IMR-90 (cell line): ENCODE measurements at regions not wholly inside any gene's neighbourhood (a gene's known extent, or its start where the extent isn't known, plus 50 kb on each side); places are given as distances from the start of the nearest gene placed in this dataset.

Source experiments
- ATAC-seq: fragments of 200-7000 bp; cut with Tn5 transposase; 2 replicates; pipeline ENCODE4 v1.9.1; 2020; ENCODE audit warnings: low read depth, mild to moderate bottlenecking, moderate library complexity
- BruUV-seq: library from RNA; stranded (reverse); fragments of 400-500 nt; replicated peaks from 2 replicates; lab custom pipeline; 2021; lab: Mats Ljungman, UMichigan
- CTCF ChIA-PET: fragments of 300-600 bp; formaldehyde crosslinking; extraction: SDS; loops from one replicate; lab custom pipeline; 2021; ENCODE audit warnings: antibody characterized with exemption; lab: Yijun Ruan, JAX
- POLR2A ChIA-PET: fragments of 300-600 bp; sonication (Branson Sonifier 250); formaldehyde crosslinking; loops from one replicate; lab custom pipeline; 2022; ENCODE audit warnings: antibody characterized with exemption; ENCODE audit not compliant: unreplicated experiment; lab: Charles Lee
- DNase-seq: peaks from one replicate; pipeline ENCODE4 v3.0.0; 2013
- H2AFZ ChIP-seq: replicated peaks from 2 replicates; pipeline ENCODE3; 2013; ENCODE audit warnings: low read length, mild to moderate bottlenecking; ENCODE audit not compliant: poor library complexity
- H2AK5ac ChIP-seq: 2 replicates; pipeline ENCODE4 v1.6.1; 2013; ENCODE audit warnings: low read depth, low read length, inconsistent platforms
- H2AK9ac ChIP-seq: replicated peaks from 2 replicates; pipeline ENCODE3; 2013; ENCODE audit warnings: mild to moderate bottlenecking, low read depth, low read length, moderate library complexity; ENCODE audit not compliant: poor library complexity
- H2BK120ac ChIP-seq: 2 replicates; pipeline ENCODE4 v1.6.1; 2013; ENCODE audit warnings: low read depth, low read length, inconsistent platforms
- H2BK15ac ChIP-seq: 3 replicates; pipeline ENCODE4 v1.6.1; 2013; ENCODE audit warnings: low read depth, low read length, inconsistent platforms
- H2BK20ac ChIP-seq: 2 replicates; pipeline ENCODE4 v1.6.1; 2013; ENCODE audit warnings: low read depth, mild to moderate bottlenecking, inconsistent platforms, low read length, moderate library complexity
- H2BK5ac ChIP-seq: 2 replicates; pipeline ENCODE4 v1.6.1; 2013; ENCODE audit warnings: mild to moderate bottlenecking, low read depth, low read length, inconsistent platforms; ENCODE audit not compliant: poor library complexity, severe bottlenecking
- H3K14ac ChIP-seq: replicated peaks from 2 replicates; pipeline ENCODE4 v1.6.1; 2013; ENCODE audit warnings: low read depth, low read length, inconsistent platforms
- H3K18ac ChIP-seq: 2 replicates; pipeline ENCODE4 v1.6.1; 2013; ENCODE audit warnings: low read depth, low read length, control low read depth
- H3K23ac ChIP-seq: 2 replicates; pipeline ENCODE4 v1.6.1; 2013; ENCODE audit warnings: low read depth, low read length, inconsistent platforms
- H3K27ac ChIP-seq: 2 replicates; pipeline ENCODE4 v1.5.1; 2013; ENCODE audit warnings: mild to moderate bottlenecking, control low read depth, low read length; ENCODE audit not compliant: insufficient read depth
- H3K27me3 ChIP-seq: 2 replicates; pipeline ENCODE4 v1.6.1; 2013; ENCODE audit warnings: low read length; ENCODE audit not compliant: control insufficient read depth, insufficient read depth
- H3K36me3 ChIP-seq: 2 replicates; pipeline ENCODE4 v1.6.1; 2013; ENCODE audit warnings: low read length, mixed read lengths; ENCODE audit not compliant: control insufficient read depth, insufficient read depth
- H3K4ac ChIP-seq: 2 replicates; pipeline ENCODE4 v1.6.1; 2013; ENCODE audit warnings: low read depth, low read length, inconsistent platforms
- H3K4me1 ChIP-seq: 2 replicates; pipeline ENCODE4 v1.6.1; 2013; ENCODE audit warnings: low read length, mixed read lengths; ENCODE audit not compliant: control insufficient read depth, insufficient read depth
- H3K4me2 ChIP-seq: 2 replicates; pipeline ENCODE4 v1.6.1; 2013; ENCODE audit warnings: low read depth, mild to moderate bottlenecking, control low read depth, low read length, moderate library complexity
- H3K4me3 ChIP-seq: 2 replicates; pipeline ENCODE4 v1.5.1; 2013; ENCODE audit warnings: low read depth, mild to moderate bottlenecking, control low read depth, low read length, moderate library complexity; ENCODE audit not compliant: insufficient read depth
- H3K56ac ChIP-seq: 2 replicates; pipeline ENCODE4 v1.6.1; 2013; ENCODE audit warnings: low read length, inconsistent platforms; ENCODE audit not compliant: insufficient read depth; ENCODE audit errors: extremely low read depth
- H3K79me1 ChIP-seq, 2 experiments: 2 replicates each; pipeline ENCODE4 v1.6.1; 2013; ENCODE audit warnings: low read length in 2 of 2, inconsistent platforms in 1 of 2, low read depth in 1 of 2
- H3K9ac ChIP-seq: 2 replicates; pipeline ENCODE4 v1.6.1; 2013; ENCODE audit warnings: low read depth, low read length, control low read depth
- H3K9me1 ChIP-seq: 2 replicates; pipeline ENCODE4 v1.6.1; 2013; ENCODE audit warnings: low read length, inconsistent platforms; ENCODE audit not compliant: insufficient read depth
- H3K9me3 ChIP-seq: 2 replicates; pipeline ENCODE4 v1.6.1; 2013; ENCODE audit warnings: low read length; ENCODE audit not compliant: control insufficient read depth, insufficient read depth
- H4K20me1 ChIP-seq: 2 replicates; pipeline ENCODE4 v1.6.1; 2013; ENCODE audit warnings: low read length, inconsistent platforms; ENCODE audit not compliant: insufficient read depth
- H4K5ac ChIP-seq: 2 replicates; pipeline ENCODE4 v1.6.1; 2013; ENCODE audit warnings: mild to moderate bottlenecking, low read depth, low read length, control low read depth
- H4K8ac ChIP-seq, 2 experiments: 2 replicates each; pipeline ENCODE4 v1.6.1; 2013; ENCODE audit warnings: low read depth in 2 of 2, low read length in 2 of 2, control low read depth in 1 of 2, inconsistent platforms in 1 of 2
- H4K91ac ChIP-seq: 2 replicates; pipeline ENCODE4 v1.6.1; 2013; ENCODE audit warnings: low read depth, low read length, inconsistent platforms; ENCODE audit not compliant: insufficient read depth
- MAFK ChIP-seq: IDR thresholded peaks from 2 replicates; pipeline ENCODE4 v1.6.1; 2012; ENCODE audit warnings: low read depth, low read length, improper control_type of control experiment
- MAZ ChIP-seq: IDR thresholded peaks from 2 replicates; pipeline ENCODE4 v1.6.1; 2012; ENCODE audit warnings: low read depth, mild to moderate bottlenecking, low read length, improper control_type of control experiment, moderate library complexity, borderline replicate concordance
- NFE2L2 ChIP-seq: fragments of 150-350 bp; IDR thresholded peaks from 2 replicates; pipeline ENCODE4 v1.6.1; 2016; ENCODE audit warnings: low read depth, mild to moderate bottlenecking, low read length
- RCOR1 ChIP-seq: IDR thresholded peaks from 2 replicates; pipeline ENCODE4 v1.6.1; 2012; ENCODE audit warnings: mild to moderate bottlenecking, low read length, improper control_type of control experiment; ENCODE audit not compliant: insufficient replicate concordance
- RFX5 ChIP-seq: IDR thresholded peaks from 2 replicates; pipeline ENCODE4 v1.8.0; 2012; ENCODE audit warnings: low read depth, mild to moderate bottlenecking, low read length, moderate library complexity
- dilution Hi-C: fragments of 300-500 bp; cut with HindIII; formaldehyde crosslinking; loops from one replicate; pipeline ENCODE4 v1.14.3; 2018; ENCODE audit warnings: low sequenced_read_pairs; ENCODE audit not compliant: unreplicated experiment
- in situ Hi-C: fragments of 300-500 bp; cut with MboI; formaldehyde crosslinking; loops from 3 replicates; pipeline ENCODE4 v1.14.3; 2019; ENCODE audit warnings: low sequenced_read_pairs, inconsistent platforms, mixed read lengths
- intact Hi-C: fragments of 100-400 bp; cut with micrococcal nuclease; formaldehyde crosslinking; loops from 2 replicates; pipeline ENCODE4 v1.10.0; 2022

DNA sequence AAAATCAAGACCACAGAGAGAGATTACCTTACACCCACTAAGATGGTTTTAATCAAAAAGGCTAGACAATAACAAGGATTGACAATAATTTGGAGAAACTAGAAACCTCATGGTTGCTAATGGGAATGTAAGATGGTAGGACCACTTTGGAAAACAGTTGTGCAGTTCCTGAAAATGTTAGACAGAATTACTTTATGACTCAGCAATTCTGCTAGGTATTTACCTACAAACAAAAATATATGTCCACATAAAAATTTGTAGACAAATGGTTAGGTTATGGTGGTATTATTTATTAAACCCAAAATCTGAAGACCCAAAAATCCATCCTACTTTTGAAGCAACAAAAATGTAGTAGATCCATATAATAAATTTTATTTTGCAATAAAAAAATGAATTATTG, 1027.0 kb upstream of the ADGRL3 start:
- no peak for DNase-seq
- H2BK20ac ChIP-seq, result no peak overlapping the region
- H4K5ac ChIP-seq, result no peak overlapping the region
- no peak overlapping the region for H4K8ac ChIP-seq
- no peak overlapping the region for H2AFZ ChIP-seq
- H3K79me1 ChIP-seq, result no peaks in the 10 kb centered on the region
- no peaks in the 10 kb centered on the region for H4K20me1 ChIP-seq
- H3K9me3 ChIP-seq, result peaks cover 4% of the 10 kb centered on the region; the same call in 1 of the 2 replicates
- H3K23ac ChIP-seq, result no peak overlapping the region
- no peaks in the 10 kb centered on the region for H3K4me1 ChIP-seq
- no peak overlapping the region for H3K27ac ChIP-seq
- no peak overlapping the region for H2BK5ac ChIP-seq
- ChIA-PET CTCF (no interaction called here), POLR2A (no interaction called here)
- dilution Hi-C loops (no loop called here), intact Hi-C loops (no loop called here), in situ Hi-C loops (no loop called here)
- no peak overlapping the region for H3K4ac ChIP-seq
- no peaks in the 10 kb centered on the region for H3K27me3 ChIP-seq
- no peak overlapping the region for H2AK5ac ChIP-seq
- no peaks in the 10 kb centered on the region for H3K9me1 ChIP-seq
- no peak overlapping the region for H3K14ac ChIP-seq
- no peak overlapping the region for H3K18ac ChIP-seq
- H3K9ac ChIP-seq, result no peak overlapping the region
- H2AK9ac ChIP-seq, result no peak overlapping the region
- no peak overlapping the region for H3K56ac ChIP-seq
- H3K36me3 ChIP-seq, result no peaks in the 10 kb centered on the region
- no peak overlapping the region for H2BK15ac ChIP-seq
- H3K4me3 ChIP-seq, result no peak overlapping the region
- no peak overlapping the region for H4K91ac ChIP-seq
- BruUV-seq, result no TSS peak
- no peak overlapping the region for H2BK120ac ChIP-seq
- ATAC-seq, result no peak
- TF ChIP-seq NFE2L2 (peak; percentile 79), RFX5 (no peak), RCOR1 (no peak), MAFK (peak; percentile 49), MAZ (no peak)
- no peak overlapping the region for H3K4me2 ChIP-seq
